NCI-H226 (cell line): ENCODE measurements at regions not wholly inside any gene's neighbourhood (a gene's known extent, or its start where the extent isn't known, plus 50 kb on each side); places are given as distances from the start of the nearest gene placed in this dataset.

ENCODE experiments used
- DNase-seq: peaks from one replicate; pipeline ENCODE4 v3.0.0-alpha.2; 2015

- DNase-seq: no peak
These were observed 388.9 kb upstream of the SGCD start for GRCh38 chr5:155938051-155938450.

DNA sequence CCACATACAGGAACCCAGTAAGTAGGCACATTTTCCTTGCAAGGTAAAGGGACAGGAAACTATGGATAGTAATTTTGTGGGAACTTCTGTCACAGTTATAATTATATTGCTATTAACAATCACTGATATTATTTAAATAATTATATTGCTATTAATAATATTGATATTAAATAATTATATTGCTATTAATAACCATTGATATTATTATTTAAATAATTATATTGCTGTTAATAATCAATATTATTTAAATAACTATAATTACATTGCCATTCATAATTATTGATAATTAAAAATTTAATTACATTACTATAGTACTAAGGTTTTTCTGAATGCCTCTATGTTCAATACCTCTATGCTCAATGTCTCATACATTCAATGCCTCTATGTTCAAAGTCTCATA is 385.6 kb upstream of the SGCD start:
- DNase-seq: no peak

DNA sequence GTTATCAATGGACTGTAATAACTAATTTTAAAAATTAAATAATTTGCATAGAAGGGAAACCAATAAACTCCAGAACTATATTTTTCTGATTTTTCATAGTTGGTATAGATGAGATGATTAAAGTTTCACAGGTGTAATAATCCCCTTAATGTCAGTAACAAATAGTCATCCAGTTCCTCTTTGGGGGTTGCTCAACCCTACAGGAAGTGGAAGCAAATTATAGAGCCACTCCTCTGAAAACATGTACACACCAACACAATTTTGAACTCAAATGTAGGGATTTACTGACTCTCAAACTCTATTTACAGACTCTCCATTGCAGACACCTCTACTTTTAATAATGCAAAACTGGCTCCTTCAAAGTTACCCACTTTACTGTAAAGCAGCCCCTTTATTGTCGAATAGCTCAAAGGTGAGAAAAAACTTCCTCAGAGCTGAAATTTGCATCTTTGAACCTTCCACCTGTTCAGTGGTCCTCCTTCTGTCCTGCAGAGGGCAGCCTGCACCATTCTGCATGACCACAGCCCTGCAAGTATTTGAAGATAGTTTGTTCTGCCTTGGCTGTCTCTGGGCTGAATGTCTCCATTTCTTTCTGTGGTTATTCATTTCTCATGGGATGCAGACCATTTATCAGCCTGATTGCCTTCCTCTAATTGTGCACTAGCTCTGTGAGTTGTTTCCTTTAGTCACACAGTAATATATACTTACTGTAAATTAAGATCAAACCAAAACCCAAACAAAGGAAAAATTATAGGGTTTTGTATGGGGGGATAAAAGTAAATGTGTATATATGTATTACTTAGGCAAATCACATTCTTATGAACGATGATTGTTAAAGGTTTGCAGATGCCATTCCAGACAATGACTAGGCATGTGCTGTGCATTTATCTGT is 383.2 kb upstream of the SGCD start:
- DNase-seq: no peak

DNA sequence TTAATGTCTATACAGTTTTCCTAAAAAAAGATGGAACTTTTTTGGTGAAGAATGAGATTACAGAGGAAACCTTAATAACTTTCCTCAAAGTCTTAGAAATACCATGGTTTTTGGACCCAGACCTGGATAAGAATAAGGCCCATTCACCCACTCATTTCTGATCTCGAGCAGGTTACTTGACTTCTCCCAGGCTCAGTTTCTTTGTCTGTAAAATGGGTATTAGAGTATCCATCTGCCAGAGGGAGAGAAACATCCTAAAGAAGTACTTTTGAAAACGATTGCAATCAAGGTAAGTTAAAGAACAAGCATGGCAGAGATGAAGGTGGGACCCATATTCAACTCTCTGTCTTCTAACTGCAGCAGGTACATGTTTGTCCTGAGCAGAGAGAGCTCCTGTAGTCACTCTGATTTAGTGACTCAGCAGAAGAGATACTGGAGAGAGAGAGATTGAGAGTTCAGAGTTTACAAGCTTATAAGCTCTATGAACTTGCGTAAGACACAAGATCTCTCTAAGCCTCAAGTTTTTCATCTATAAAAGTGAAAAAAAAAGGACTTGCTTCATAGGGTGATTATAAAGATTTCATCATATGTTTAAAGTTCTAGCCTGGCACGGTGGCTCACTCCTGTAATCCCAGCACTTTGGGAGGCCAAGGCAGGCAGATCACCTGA is 379.4 kb upstream of the SGCD start:
- DNase-seq: no peak

DNA sequence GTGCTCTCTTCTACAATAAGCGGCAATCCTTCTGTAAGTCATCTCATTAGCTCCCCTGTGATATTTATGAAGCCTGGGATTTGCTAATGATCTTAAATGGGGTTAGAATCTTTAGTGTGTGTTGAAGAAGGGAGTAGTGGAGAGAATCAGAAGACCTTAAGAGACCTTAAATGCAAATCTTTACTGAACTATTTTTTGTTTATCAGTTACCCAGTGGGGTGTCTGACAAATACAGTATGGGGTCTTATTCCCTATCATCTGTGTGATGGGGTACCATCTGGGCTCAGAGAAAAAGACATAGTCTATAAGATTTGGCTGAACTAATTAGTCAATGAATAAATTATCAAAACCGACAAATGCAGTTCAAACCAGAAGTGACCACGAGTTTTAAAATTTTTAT is 378.4 kb upstream of the SGCD start:
- no peak for DNase-seq

GRCh38 chr5:155952486-155953089 is 374.4 kb upstream of the SGCD start:
- no peak for DNase-seq

DNA sequence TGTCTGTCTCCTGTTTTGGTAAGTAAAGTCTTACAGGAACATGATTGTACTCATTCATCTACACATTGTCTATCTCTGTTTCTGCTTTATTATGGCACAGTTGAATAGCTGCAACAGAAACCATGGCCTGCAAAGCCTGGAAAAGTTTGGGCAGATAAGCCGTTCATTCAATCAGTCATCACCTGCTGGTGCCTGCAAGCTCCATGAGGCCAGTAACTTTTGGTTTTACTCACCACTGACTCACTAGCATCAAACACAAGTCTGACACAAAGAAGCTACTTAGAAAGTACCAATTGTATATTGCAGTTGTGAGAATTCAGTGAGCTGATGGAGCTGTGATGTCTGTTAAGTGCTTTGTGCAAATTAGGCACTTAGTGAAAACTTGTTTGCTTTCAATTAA is 373.6 kb upstream of the SGCD start:
- no peak for DNase-seq

DNA sequence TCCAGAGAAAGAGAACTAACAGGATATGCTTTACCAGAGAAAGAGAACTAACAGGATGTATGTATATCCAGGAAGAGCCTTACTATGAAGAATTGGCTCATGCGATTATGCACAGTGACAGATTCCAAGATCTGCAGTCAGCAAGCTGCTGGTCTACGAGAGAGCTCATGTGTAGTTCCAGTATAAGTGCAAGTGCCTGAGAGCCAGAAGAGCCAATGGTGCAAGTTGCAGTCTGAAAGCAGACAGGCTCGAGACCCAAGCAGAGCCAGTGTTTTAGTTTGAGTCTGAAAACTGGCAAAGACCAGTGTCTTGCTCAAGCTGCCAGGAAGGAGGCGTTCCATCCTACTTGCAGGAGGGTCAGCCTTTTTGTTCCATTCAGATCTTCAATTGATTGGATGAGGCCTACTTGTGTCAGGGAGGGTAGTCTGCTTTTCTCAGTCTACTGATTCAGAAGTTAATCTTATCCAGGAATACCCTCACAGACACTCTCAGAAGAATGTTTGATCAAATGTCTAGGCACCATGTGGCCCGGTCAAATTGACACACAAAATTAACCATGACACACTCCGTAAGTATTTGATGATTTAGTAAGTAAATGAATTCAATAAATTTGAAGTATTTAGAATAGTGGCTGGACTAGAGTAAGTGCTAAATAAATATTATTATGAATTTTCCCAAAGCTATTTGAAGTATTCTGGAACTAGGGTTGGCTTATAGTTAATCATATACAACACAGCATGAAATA is 372.1 kb upstream of the SGCD start:
- DNase-seq: no peak

DNA sequence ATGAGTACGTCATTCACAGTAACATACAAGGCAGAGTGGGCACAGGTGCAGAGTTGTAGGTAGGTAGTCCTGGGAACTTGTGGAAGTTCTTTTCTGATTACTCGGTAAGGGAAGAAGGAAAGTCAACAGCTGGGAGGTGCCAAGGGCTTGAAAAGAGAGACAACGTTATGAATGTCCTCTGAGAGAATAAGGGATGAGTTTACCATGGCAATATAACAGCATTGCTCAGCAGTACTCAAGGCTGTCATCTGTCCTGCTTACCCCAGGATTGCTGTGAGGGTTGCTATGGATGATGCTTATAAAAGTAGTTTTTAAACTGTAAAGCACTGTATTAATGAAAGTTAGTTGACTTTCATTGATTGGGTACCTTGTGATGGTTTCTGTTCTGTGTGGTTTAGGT is 369.1 kb upstream of the SGCD start:
- DNase-seq: no peak

GRCh38 chr5:155959082-155959481 is 367.9 kb upstream of the SGCD start:
- DNase-seq: no peak

DNA sequence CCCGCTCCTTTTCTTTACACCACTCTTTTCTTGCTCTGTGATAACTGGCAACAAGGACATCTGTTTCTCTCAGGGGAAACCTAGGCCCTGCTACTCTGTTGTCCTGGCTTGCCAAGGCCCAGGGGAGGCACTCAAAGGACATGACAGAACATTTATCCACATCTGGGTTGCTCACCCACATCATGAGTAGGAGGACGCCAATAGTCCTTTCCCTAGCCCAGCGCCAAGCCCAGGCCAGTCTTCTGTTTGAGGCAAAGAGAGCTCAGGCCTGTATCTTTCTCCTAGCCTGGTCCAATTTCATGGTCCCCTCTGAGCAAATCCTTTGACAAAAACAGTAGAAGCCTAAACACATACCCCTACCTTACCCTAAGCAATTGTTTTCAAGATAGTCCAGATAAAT is 366.8 kb upstream of the SGCD start:
- DNase-seq: no peak

DNA sequence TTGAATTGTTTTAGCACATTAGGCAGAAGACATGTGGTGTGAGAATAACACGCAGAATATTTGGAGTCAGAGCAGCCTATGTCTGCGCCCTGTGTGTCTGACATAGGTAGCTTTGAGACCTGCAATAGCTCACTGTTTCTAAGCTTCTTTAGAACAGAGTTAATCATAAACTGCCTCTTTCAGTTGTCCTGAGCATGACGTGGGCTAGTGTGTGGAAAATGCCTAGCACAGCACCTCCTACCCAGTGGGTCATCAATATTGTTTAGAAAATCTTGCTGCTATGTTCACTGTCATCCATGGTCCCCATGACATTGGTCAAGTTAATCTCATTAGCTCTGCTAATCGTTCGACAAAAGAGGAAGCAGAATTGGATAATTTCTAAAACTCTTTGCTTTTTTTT is 357.4 kb upstream of the SGCD start:
- no peak for DNase-seq

DNA sequence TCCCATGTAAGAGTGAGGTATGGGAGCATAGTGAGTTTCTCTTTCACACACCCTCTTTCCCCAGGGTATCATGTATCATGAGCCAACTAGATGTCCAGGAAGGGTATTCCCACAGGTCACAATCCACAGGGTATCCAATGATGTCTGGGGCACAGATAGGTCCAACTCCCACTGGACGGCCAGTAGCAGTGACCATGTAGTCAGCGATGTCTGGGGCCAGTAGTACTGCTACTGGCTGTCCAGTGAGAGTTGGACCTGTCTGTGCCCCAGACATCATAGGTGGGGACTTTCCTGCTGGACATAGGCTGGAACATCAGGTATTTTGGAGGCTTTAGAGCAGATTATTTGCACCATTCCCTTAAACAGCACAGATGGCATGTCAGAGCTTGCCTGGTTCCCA is 352.6 kb upstream of the SGCD start:
- DNase-seq: no peak

GRCh38 chr5:155978850-155979249 is 348.1 kb upstream of the SGCD start:
- no peak for DNase-seq

DNA sequence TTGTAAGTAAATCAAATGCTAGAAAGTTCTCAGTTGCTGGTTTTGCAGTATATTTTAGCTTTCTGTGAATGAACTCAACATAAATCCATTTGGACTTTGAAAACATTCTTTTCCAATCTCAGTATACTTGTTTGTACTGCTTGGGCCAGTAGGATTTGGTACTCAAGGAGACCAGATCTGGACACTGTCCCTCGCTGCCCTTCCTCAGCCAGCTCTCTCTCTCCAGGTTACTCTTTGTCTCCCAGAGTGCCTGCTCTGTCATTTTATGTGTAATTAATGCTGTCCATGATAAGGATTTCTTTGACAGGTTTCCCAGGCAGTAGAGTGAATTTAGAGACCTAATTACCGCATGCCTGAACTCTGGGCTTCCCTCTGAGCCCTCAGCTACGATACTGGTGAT is 344.6 kb upstream of the SGCD start:
- no peak for DNase-seq

DNA sequence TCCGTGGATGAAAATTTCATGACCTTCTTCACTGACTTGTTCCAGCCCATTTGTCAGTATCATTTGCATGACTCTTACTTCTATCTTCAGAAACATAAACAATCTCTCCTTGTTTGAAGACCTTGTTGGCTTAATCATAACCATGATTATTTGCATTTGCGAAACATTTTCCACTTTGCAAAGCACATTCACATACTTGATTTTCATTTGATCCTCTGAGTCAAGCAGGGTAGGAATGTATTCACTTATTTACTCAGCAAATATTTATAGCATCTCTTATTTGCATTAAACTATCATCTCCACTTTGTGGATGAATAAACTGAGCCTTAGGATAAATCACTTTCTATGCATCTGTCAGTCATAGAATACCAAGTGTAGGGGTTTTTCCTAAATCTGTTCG is 343.0 kb upstream of the SGCD start:
- DNase-seq: no peak

DNA sequence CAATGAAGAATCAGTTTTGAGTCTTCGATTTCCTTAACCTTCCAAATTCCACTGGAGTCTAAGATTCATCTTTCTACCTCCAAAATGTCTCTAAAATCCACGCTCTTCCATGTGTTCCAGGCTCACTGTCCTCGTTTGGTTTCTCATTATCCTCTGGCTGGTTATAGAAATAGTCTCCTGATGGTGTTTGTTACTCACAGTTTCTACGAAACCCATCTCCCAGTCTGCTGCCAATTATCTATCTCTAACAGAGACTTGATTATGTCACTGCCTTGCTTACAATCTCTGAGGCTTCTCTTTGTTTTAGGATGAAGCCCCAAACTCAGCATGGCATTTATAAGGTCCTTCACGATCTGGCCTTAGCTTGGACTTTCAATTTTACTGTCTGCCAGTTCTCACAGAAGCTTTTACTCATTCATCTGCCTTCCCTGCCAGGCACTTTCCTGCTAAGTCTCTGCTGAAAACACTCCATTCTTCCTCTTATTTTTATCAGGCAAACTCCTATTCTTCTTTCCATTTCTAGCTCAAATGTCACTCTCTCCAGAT is 339.6 kb upstream of the SGCD start:
- no peak for DNase-seq

GRCh38 chr5:155989879-155990278 is 337.1 kb upstream of the SGCD start:
- DNase-seq: no peak

DNA sequence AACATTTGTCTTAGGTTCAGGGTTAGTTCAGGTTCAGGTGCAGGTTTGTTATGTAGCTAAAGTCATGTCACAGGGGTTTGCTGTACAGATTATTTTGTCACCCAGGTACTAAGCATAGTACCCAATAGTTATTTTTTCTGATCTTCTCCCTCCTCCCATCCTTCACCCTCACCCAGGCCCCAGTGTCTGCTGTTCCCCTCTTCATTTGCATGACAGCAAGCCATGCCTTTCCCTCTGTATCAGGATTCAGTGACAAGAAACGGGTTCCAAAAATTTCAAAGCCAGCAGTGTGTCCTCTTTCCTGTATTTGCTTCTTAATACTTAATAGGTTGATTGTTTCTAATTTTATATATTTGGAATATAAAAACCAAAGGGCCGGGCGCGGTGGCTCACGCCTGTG is 330.8 kb upstream of the SGCD start:
- no peak for DNase-seq

DNA sequence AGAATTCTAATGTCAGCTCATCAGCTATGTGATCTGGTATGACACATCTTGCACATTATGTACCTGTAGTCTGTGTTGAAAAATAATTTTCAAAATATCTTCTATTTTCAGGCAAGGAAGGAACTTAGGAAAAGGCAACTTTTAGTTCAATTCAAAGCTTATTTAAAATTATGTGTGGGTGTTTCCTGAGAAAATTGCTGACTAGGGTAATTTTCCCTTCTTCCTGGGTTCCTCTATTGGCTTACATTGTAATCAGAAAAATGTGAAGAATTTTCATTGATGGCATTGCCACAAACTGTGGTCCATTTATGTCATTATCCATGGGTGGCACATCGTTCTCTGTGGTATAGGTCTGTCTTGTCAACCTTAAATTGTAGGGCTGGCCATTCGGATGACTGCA is 328.7 kb upstream of the SGCD start:
- no peak for DNase-seq

DNA sequence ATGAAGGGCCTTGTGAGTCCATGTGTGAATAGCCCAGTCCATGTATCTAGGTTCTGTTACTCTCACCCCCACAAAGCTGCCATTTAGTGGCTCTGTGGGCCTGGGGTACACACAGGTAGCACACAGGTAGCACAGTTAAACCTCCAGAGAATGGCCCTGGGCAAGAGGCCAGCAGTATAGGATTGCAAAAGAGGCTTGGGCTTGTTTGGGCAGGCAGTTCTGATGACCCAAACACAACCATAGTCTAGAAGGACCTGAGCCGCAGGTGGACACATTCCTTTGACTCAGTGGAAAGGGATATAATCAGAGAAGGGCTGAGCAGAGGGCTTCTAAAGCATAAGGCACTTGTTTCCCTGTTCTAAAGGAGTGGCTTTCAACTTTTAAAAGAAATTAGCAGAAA is 326.8 kb upstream of the SGCD start:
- DNase-seq: no peak

GRCh38 chr5:156004754-156005153 is 322.2 kb upstream of the SGCD start:
- no peak for DNase-seq

DNA sequence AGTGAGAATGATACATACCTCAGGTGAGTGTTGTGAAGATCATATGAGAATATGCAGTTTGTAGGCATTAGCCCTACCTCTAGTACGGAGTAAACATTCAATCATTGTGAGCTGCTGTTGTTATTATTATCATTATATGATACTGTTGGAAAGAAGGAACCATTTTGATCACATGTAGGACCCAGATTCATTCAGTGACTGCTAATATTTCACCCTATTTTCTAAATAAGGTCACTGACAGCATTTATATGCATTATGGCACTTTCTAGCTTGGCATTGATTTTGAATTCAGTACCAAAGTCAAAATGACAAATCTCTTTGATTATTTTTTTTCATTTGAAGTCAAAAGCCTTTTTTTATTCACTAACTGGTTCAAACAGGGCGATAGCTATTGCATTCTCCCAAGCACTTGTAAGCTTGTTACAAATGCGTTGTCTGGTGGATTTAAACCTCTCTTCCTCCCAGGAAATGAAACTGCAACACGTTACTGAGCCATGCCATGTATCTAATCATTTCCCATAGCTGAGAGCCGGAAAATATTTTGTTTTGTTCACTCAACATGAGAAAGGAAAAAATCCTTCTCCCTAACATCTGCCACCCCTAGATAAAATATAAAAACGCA is 320.8 kb upstream of the SGCD start:
- no peak for DNase-seq
